Heart left ventricle (tissue), 16 donors: ENCODE measurements at regions not wholly inside any gene's neighbourhood (a gene's known extent, or its start where the extent isn't known, plus 50 kb on each side); places are given as distances from the start of the nearest gene placed in this dataset.
A peak's percentile ranks its signal among the peaks of the same experiment; 100 is the strongest.

Experiments
- ATAC-seq, 4 donors: fragments of 200-7000 bp; cut with Tn5 transposase; one replicate each; pipeline ENCODE4 v1.9.1; 2020 to 2022; ENCODE audit warnings: moderate library complexity in 4 of 4, mild to moderate bottlenecking in 3 of 4, moderate number of reproducible peaks in 1 of 4
- DNase-seq, 5 donors: peaks; one replicate each; pipeline ENCODE4 v3.0.0-alpha.2; 2020
- H3K27ac ChIP-seq, 12 donors: fragments of 200-600 bp; sonication (generic) in 4 of 12; one replicate each; pipeline versions ENCODE4 v1.5.0 to v1.8.0; 2016 to 2022; ENCODE audit warnings: mild to moderate bottlenecking in 2 of 12
- H3K27me3 ChIP-seq, 9 donors: fragments of 200-600 bp; sonication (generic) in 2 of 9; one replicate each; pipeline versions ENCODE4 v1.5.1 to v1.8.0; 2016 to 2022; ENCODE audit warnings: mild to moderate bottlenecking in 3 of 9
- H3K36me3 ChIP-seq, 9 donors: fragments of 200-600 bp; sonication (generic) in 2 of 9; one replicate each; pipeline versions ENCODE4 v1.5.0 to v1.8.0; 2018 to 2022; ENCODE audit warnings: mild to moderate bottlenecking in 2 of 9
- H3K4me1 ChIP-seq, 12 donors: fragments of 200-600 bp; sonication (generic) in 4 of 12; one replicate each; pipeline versions ENCODE4 v1.5.0 to v1.8.0; 2016 to 2022; ENCODE audit warnings: mild to moderate bottlenecking in 3 of 12
- H3K4me3 ChIP-seq, 12 donors: fragments of 200-600 bp; sonication (generic) in 4 of 12; one replicate each; pipeline versions ENCODE4 v1.5.0 to v1.8.0; 2017 to 2022; ENCODE audit warnings: mild to moderate bottlenecking in 9 of 12, moderate library complexity in 4 of 12
- H3K9me3 ChIP-seq, 12 donors: fragments of 200-600 bp; sonication (generic) in 4 of 12; one replicate each; pipeline versions ENCODE4 v1.5.0 to v1.8.0; 2016 to 2022; ENCODE audit warnings: mild to moderate bottlenecking in 1 of 12
- CTCF ChIP-seq, 12 donors: fragments of 200-600 bp; sonication (generic) in 4 of 12; IDR thresholded peaks; one replicate each; pipeline versions ENCODE4 v1.5.0 to v1.8.0; 2018 to 2022; ENCODE audit warnings: antibody characterized with exemption in 12 of 12, mild to moderate bottlenecking in 5 of 12
- POLR2A ChIP-seq, 2 donors: fragments of 450-650 bp; IDR thresholded peaks; one replicate each; pipeline ENCODE4 v1.6.1; 2017; ENCODE audit warnings: antibody characterized with exemption in 2 of 2, mild to moderate bottlenecking in 2 of 2, moderate library complexity in 2 of 2
- WGBS, 4 donors: extraction: QIAGEN DNeasy Blood & Tissue Kit in 2 of 4; methylation state at CpG; one replicate each; pipeline versions ENCODE4 v1.1.5 to v1.1.7; 2013 to 2018; 5-methylcytosine and 5-hydroxymethylcytosine counted together
- intact Hi-C, 10 donors: fragments of 100-400 bp; cut with DNase I; formaldehyde crosslinking; loops; one replicate each; pipeline versions ENCODE4 v1.11.1 to v1.14.2; 2022
- donor health status: ischemic (EF 13 %, LVEDD 7.1; RV severe dilation, severe dysfunction).
- donor health status: healthy with polysubstance abuse.
- donor health status: DM: no; HTN: yes; CAD: no.
- donor health status: DM: no; HTN: no; CAD: no.
- donor health status: ischemic (EF 25% LVEDD 6.9; RV normal size, moderate dysfunction).
- donor health status: ischemic (EF 25% LVEDD 5.7; RV mildly dilated, moderate dysfunction).
- donor health status: healthy.
- donor health status: DM: yes; HTN: yes; CAD: no.
- donor health status: ischemic (EF 35%, LVEDD 5.7; RV mildly dilated, moderate dysfunction).
- donor health status: nonischemic (EF 11% LVEDD 7.7; RV severe dilation, severe dysfunction).
- donor health status: DM: yes; HTN: yes; CAD: no.
- donor health status: PGD.
- donor health status: ischemic (EF 29% LVEDD 5.4; RV normal size, mild dysfunction).
- donor health status: nonischemic (EF 23%, LVEDD 6.1; RV moderate dilation, normal function).

GRCh38 chr13:109971456-109972090, 185.2 kb upstream of the IRS2 start:
- no peak overlapping the region for H3K4me3 ChIP-seq
- H3K9me3 ChIP-seq = peaks cover 0 to 9% (median 0%) of the 10 kb centered on the region in 12 donors
- TF ChIP-seq POLR2A (IDR thresholded peaks at IDR 0.05) (no peak), CTCF (IDR thresholded peaks at IDR 0.05) (no peak)
- DNase-seq (peak in 1 of 5 donors; percentile 60), ATAC-seq (peak in 1 of 4 donors; percentile 6)
- H3K36me3 ChIP-seq = no peaks in the 10 kb centered on the region
- intact Hi-C loops = no loop called here
- H3K4me1 ChIP-seq = peaks cover 0 to 18% (median 2%) of the 10 kb centered on the region in 12 donors
- H3K27ac ChIP-seq = peak overlapping the region in 1 of 12 donors; percentile 15
- no peaks in the 10 kb centered on the region for H3K27me3 ChIP-seq
- WGBS, 4 donors = 82 to 87% (median 84%) methylated on average over 10 of the region's 10 CpGs

- intact Hi-C loops = no loop called here
- Histone ChIP-seq H3K9me3 (peaks cover 0 to 9% (median 0%) of the 10 kb centered on the region in 12 donors), H3K27ac (peak overlapping the region in 1 of 12 donors; percentile 15), H3K36me3 (no peaks in the 10 kb centered on the region), H3K4me1 (peaks cover 0 to 12% (median 0%) of the 10 kb centered on the region in 12 donors), H3K4me3 (no peak overlapping the region), H3K27me3 (no peaks in the 10 kb centered on the region)
- DNase-seq = no peak
- ATAC-seq = no peak
- 71 to 80% (median 78%) methylated on average over 7 of the region's 7 CpGs for WGBS, 4 donors
- TF ChIP-seq POLR2A (IDR thresholded peaks at IDR 0.05) (no peak), CTCF (IDR thresholded peaks at IDR 0.05) (no peak)
Measured at GRCh38 chr13:109971006-109971405, 184.6 kb upstream of the IRS2 start.

- H3K9me3 ChIP-seq = peaks cover 0 to 9% (median 0%) of the 10 kb centered on the region in 12 donors
- H3K4me3 ChIP-seq = no peak overlapping the region
- peaks cover 0 to 10% (median 0%) of the 10 kb centered on the region in 12 donors for H3K4me1 ChIP-seq
- H3K27ac ChIP-seq = peak overlapping the region in 2 of 12 donors; percentile 41 to 50
- peak; percentile 85 to 96 (median 94) for ATAC-seq
- intact Hi-C loops = no loop called here
- no peaks in the 10 kb centered on the region for H3K27me3 ChIP-seq
- 21 to 42% (median 31%) methylated on average over 12 of the region's 12 CpGs for WGBS, 4 donors
- DNase-seq = peak; percentile 57 to 92 (median 73)
- H3K36me3 ChIP-seq = no peaks in the 10 kb centered on the region
- TF ChIP-seq POLR2A (IDR thresholded peaks at IDR 0.05) = no peak
- no peak for TF ChIP-seq CTCF (IDR thresholded peaks at IDR 0.05)
Measured at GRCh38 chr13:109968876-109969577, 182.6 kb upstream of the IRS2 start.

GRCh38 chr13:109963960-109964563, 177.7 kb upstream of the IRS2 start:
- DNase-seq = no peak
- intact Hi-C loops = no loop called here
- TF ChIP-seq CTCF (IDR thresholded peaks at IDR 0.05) (no peak), POLR2A (IDR thresholded peaks at IDR 0.05) (no peak)
- H3K4me1 ChIP-seq = peaks cover 0 to 6% (median 0%) of the 10 kb centered on the region in 12 donors
- peaks cover 0 to 4% (median 0%) of the 10 kb centered on the region in 12 donors for H3K9me3 ChIP-seq
- 73 to 76% (median 74%) methylated on average over 13 of the region's 13 CpGs for WGBS, 4 donors
- peaks cover 0 to 2% (median 0%) of the 10 kb centered on the region in 9 donors for H3K27me3 ChIP-seq
- ATAC-seq = no peak
- H3K4me3 ChIP-seq = no peak overlapping the region
- no peaks in the 10 kb centered on the region for H3K36me3 ChIP-seq
- no peak overlapping the region for H3K27ac ChIP-seq
